Activated naive CD8-positive, alpha-beta T cell treated with anti-CD3 and anti-CD28 coated beads, Interleukin-2, amount 10 ng/mL, durations not matched to agents 7 days and 5 days (primary cell): ENCODE measurements at regions not wholly inside any gene's neighbourhood (a gene's known extent, or its start where the extent isn't known, plus 50 kb on each side); places are given as distances from the start of the nearest gene placed in this dataset.

Source experiments
- ATAC-seq: fragments of 150-1000 bp; cut with Tn5 transposase; one replicate; pipeline ENCODE4 v1.10.0; 2021; ENCODE audit warnings: low read depth, moderate library complexity
- POLR2A ChIA-PET: fragments of 350-600 bp; sonication (Branson Sonifier 250); formaldehyde crosslinking; loops from one replicate; lab custom pipeline; 2021; ENCODE audit warnings: antibody characterized with exemption; lab: Charles Lee
- DNase-seq: peaks from one replicate; pipeline ENCODE4 v3.0.0; 2021
- H3K27ac Mint-ChIP-seq: one replicate; pipeline ENCODE4 v1.8.0; 2022; ENCODE audit warnings: mild to moderate bottlenecking, mixed read lengths
- H3K27me3 Mint-ChIP-seq: one replicate; pipeline ENCODE4 v1.8.0; 2022; ENCODE audit warnings: mild to moderate bottlenecking, moderate library complexity, mixed read lengths
- H3K36me3 Mint-ChIP-seq: one replicate; pipeline ENCODE4 v1.8.0; 2021; ENCODE audit warnings: mild to moderate bottlenecking, mixed read lengths
- H3K4me1 Mint-ChIP-seq: one replicate; pipeline ENCODE4 v1.8.0; 2021; ENCODE audit warnings: mixed read lengths
- H3K4me3 Mint-ChIP-seq: one replicate; pipeline ENCODE4 v1.8.0; 2022; ENCODE audit warnings: mild to moderate bottlenecking, moderate library complexity, mixed read lengths
- H3K9me3 Mint-ChIP-seq: one replicate; pipeline ENCODE4 v1.8.0; 2021; ENCODE audit warnings: mixed read lengths

DNA sequence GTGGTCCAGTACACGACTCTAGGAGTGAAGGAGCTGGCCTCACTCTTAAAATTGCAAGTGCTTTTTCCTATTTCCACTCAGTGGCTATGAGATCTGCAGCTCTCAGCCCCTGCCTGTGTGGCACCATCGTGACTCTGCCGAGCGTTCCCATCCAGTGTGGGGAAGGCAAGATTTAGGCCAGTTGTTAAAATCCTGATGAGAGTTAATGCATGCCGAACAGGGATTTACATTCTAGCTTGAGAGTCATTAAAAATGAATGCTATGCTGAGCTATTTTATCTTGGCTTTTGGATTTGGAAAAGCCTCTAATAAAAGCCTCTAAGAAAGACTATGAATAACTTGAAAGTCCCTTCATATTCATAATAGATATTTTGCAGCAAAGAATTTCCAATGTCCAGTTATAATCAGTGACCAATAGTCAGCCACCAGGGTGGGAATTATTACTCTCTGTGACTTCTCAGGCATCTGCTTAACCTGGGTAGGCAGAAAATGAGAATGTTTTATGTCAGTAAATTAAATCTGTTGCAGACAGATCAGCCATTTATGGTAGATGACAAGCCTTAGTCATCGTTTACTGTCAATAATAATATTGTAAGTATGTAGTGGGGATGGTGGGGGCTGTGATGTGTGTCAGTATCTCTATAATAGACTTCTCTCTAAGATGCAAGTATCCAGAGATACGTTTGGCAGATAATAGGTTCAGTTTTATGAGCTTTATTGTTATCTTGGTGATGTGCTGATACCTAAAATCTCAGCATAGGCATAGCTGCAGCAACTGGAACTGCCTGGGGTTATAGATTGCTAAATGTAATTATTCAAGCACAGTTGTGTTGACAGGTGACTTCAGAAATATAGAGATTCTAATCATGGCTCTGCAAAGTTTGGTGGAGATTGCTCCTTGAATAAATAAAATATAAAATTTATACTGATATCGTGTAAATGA lies 207.8 kb downstream of the SOCS6 start:
- no peaks in the 10 kb centered on the region for H3K9me3 Mint-ChIP-seq
- no peak overlapping the region for H3K4me3 Mint-ChIP-seq
- no peak for DNase-seq
- no peaks in the 10 kb centered on the region for H3K36me3 Mint-ChIP-seq
- H3K27ac Mint-ChIP-seq, result no peak overlapping the region
- no peaks in the 10 kb centered on the region for H3K4me1 Mint-ChIP-seq
- H3K27me3 Mint-ChIP-seq, result no peaks in the 10 kb centered on the region
- ATAC-seq, result no peak
- POLR2A ChIA-PET, result no interaction called here

DNA sequence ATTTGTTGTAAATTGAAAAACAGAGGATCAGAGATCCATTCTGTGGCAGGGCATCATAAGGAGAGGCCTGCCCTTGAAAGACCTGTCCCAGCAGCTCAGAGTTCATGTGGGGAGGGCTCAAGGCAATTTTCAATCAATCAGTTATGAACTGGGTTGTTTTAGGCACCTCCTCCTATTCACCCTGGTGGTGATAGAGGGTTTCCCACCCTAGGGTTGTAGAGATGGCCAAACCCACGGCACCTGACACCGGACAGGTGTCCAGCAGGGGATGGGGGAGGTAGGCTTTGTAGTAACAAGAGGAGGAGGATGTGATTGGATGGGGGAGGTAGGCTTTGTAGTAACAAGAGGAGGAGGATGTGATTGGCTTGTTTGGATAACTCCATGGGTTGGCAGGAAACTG lies 205.7 kb downstream of the SOCS6 start:
- no peaks in the 10 kb centered on the region for H3K27me3 Mint-ChIP-seq
- H3K36me3 Mint-ChIP-seq, result no peaks in the 10 kb centered on the region
- no peak overlapping the region for H3K4me3 Mint-ChIP-seq
- no peaks in the 10 kb centered on the region for H3K4me1 Mint-ChIP-seq
- H3K9me3 Mint-ChIP-seq, result no peaks in the 10 kb centered on the region
- POLR2A ChIA-PET, result no interaction called here
- no peak for ATAC-seq
- no peak for DNase-seq
- H3K27ac Mint-ChIP-seq, result no peak overlapping the region

DNA sequence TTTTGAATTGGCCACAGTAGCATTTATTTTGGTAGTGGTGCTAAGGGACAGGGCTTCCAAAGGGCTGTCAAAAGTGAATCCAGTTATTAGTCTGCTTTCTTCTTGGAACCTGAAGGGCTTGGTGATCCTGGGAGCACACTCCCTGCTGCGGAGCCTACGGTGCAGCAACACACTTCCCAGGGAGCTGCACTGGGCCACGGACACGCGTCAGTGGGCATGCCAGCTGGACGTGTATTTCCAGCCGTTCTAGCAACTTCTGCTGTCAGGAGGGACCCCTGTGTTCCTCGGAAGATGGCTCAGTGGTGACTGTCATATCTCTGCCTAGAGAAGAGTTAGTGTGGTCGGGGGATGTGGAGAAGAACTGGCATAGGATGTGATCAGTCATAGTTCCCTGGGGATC lies 204.6 kb downstream of the SOCS6 start:
- H3K9me3 Mint-ChIP-seq, result no peaks in the 10 kb centered on the region
- H3K27ac Mint-ChIP-seq, result no peak overlapping the region
- no peak for ATAC-seq
- no peaks in the 10 kb centered on the region for H3K27me3 Mint-ChIP-seq
- H3K4me3 Mint-ChIP-seq, result no peak overlapping the region
- DNase-seq, result no peak
- H3K36me3 Mint-ChIP-seq, result no peaks in the 10 kb centered on the region
- H3K4me1 Mint-ChIP-seq, result no peaks in the 10 kb centered on the region
- POLR2A ChIA-PET, result no interaction called here

DNA sequence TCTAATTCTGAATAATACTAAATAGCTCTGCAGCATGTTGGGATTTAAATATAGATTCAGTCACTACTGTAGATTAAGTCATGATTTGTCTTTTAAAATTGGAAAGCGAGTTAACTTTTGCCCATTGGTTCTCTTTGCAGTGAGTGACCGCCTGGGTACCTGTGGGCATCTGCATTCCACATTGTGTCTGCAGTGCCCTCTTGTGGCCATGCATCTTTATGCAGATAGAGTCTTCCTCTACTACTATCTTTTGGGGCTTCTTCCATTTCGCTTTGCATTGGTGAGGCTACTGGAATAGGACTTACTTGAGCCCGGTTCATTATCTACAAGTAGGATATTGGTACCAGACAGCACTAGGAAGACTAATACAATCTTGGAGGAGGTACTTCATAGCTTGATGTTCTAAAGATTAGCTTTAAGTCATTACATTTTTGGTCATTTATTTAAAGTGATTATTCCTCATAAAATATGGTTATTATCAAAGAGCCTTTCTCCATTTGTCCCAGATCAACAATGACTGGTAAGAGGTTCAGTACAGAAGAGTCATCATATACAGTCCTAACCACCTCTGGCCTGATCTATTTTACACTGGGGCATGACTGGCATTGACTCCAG lies 203.0 kb downstream of the SOCS6 start:
- Mint-ChIP-seq H3K27me3 (no peaks in the 10 kb centered on the region), H3K36me3 (no peaks in the 10 kb centered on the region), H3K9me3 (no peaks in the 10 kb centered on the region), H3K27ac (no peak overlapping the region), H3K4me3 (no peak overlapping the region), H3K4me1 (no peaks in the 10 kb centered on the region)
- POLR2A ChIA-PET, result no interaction called here
- no peak for DNase-seq
- ATAC-seq, result peak; percentile 33

DNA sequence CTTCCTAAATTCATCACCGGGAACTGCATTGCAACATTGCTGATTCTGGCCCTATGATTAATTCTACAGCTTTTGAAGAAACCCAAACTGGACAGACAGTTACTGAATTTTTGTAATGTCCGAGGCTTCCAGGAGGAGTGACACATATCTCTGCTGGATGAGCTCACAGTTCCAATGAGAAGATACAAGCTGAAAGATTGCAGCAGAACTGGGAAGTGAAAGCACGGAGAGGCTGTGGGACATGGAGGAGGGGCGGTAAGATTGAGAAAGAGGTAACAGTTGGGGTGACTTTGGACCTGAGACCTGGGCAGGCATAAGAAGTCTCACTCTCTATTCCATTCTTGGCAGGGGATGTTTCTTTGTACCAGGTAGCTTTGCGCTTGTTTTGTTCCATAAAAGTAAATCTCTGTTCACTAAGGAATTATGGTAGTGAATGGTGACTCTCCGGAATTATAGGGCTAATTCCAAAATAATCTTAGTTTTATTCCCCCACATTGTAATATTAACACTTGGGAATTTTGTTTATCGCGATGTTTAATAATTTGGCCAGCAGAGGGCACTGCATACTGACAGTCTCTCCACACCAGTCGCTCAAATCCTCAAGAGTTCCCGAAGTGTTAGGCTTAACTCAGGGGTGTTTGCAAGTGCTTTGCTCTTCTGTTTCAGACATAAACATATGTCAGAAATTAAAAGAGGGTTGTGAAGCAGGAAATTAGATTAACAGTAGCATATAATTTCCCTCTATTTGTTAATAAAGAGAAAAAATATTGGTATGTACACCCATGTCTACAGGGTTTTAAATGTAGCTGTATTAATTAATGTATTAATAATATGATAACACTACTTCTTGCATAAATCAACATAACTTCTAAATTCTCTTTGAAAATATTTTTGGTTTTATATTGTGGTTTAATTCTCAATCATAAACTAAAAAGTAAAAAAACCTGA lies 201.4 kb downstream of the SOCS6 start:
- Mint-ChIP-seq H3K4me3 (no peak overlapping the region), H3K4me1 (no peaks in the 10 kb centered on the region), H3K27me3 (no peaks in the 10 kb centered on the region), H3K36me3 (no peaks in the 10 kb centered on the region), H3K9me3 (no peaks in the 10 kb centered on the region), H3K27ac (no peak overlapping the region)
- DNase-seq, result no peak
- no peak for ATAC-seq
- POLR2A ChIA-PET, result no interaction called here

DNA sequence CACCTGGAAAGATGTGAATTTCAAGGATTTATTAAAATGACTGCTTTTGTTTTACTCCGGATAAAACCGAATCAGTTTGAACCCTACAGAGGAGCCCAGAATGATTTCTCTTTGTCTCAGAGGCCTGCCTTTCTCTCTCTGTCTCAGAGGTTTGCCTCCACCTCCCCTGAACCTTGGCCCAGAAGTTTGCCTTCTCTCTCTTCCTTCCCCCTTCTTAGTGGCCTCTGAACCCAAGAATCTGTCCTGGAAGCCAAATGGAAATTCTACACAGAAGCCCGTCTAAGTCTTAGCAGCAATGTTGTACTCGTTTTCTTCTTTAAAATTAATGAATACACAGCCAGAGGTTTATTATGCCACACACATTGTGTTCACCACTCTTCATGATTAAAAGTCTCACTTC lies 200.7 kb downstream of the SOCS6 start:
- H3K27ac Mint-ChIP-seq, result no peak overlapping the region
- no peak overlapping the region for H3K4me3 Mint-ChIP-seq
- H3K4me1 Mint-ChIP-seq, result no peaks in the 10 kb centered on the region
- H3K27me3 Mint-ChIP-seq, result no peaks in the 10 kb centered on the region
- DNase-seq (no peak), ATAC-seq (no peak)
- no peaks in the 10 kb centered on the region for H3K36me3 Mint-ChIP-seq
- no peaks in the 10 kb centered on the region for H3K9me3 Mint-ChIP-seq
- POLR2A ChIA-PET, result no interaction called here

DNA sequence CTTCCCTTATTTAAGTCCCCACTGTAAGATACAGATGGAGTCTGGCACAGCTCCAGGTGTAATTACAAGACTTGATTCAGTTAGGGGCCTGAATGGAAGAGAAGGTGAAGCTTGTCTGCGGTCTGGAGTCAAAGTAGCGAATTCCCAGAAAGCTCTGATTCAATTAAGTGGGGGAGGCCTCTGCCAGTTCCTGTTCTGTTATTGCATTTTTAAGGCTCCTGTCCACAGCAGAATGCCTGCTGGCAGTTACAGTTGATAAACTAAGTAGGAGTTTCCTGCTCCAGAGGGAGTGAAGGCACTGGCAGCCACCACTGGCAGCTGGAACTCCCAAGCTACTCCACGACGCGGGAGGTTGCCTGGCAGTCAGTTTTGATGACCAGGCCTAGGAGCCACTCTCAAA lies 181.1 kb downstream of the SOCS6 start:
- peaks cover 2% of the 10 kb centered on the region for H3K4me1 Mint-ChIP-seq
- H3K27ac Mint-ChIP-seq, result no peak overlapping the region
- H3K27me3 Mint-ChIP-seq, result peaks cover 3% of the 10 kb centered on the region
- ATAC-seq (no peak), DNase-seq (no peak)
- no peak overlapping the region for H3K4me3 Mint-ChIP-seq
- POLR2A ChIA-PET, result no interaction called here
- no peaks in the 10 kb centered on the region for H3K36me3 Mint-ChIP-seq
- no peaks in the 10 kb centered on the region for H3K9me3 Mint-ChIP-seq

DNA sequence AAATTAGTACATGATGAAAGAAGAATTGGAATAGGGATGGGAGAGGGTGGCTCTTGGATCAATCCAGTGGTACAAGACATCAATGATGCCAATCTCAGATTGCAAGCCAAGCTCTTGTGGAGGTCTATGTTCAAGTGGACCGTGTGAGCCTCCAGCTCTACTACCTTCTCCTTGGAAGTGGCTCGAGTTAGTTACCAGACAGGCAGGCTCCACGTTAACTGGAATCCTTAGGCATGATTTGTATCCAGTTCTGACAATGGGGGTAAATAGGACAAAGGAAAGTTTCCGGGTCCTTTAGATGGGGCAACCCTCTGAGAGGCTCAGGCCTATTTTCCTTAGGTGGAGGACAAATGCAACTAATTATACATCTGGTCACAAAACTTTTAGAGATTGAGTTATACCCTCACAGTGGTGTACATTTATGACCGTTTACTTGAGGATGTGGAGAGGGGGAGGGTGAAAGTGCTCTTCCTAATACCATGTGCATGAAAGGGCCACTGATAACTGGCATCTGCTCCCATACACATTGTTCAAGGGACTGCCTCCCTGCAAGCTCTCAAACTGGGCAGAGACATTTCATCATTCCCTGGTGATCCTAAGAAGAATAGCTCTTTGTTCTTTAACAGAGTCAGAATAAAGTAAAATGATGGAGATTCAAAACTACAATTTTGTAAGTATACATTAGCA lies 180.2 kb downstream of the SOCS6 start:
- H3K4me3 Mint-ChIP-seq, result no peak overlapping the region
- ATAC-seq, result no peak
- POLR2A ChIA-PET, result no interaction called here
- H3K36me3 Mint-ChIP-seq, result no peaks in the 10 kb centered on the region
- DNase-seq, result no peak
- no peaks in the 10 kb centered on the region for H3K9me3 Mint-ChIP-seq
- H3K27me3 Mint-ChIP-seq, result peaks cover 10% of the 10 kb centered on the region
- peaks cover 6% of the 10 kb centered on the region for H3K4me1 Mint-ChIP-seq
- H3K27ac Mint-ChIP-seq, result no peak overlapping the region

DNA sequence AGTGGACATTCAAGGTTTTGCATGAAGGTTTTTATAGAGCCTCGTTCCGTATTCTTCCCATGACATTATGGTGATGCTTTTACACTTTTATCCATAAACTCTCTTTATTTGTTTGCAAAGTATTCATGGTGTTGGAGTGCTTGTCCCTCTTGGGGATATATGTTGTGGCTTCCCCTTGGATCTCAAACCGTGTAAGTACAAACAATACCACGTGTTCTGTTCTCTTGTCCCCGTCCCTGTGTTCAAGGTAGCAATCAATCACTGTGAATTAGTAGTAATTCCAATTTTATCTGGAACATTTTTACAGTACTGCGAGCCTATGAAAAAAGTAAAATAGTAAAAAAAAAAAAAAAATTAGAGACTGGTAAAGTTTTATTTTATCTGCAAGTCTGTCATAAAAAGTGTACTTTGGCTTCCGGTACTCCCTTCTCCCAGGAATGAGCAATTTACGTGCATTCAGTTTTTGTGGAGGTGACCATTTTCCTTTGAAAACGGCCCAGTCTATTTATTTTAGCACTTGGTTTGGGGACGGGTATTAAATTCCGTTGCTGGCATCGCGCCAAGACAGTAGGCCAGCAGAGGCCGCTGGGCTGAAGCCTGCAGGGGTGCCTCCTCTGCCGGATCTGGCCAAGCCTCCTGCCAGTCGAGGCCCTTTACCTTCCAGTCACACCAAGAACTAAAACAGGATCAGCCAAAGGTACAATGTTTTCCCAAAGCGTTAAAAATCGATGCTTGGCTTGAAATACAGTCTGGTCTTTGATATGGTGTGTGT lies 175.7 kb downstream of the SOCS6 start:
- peaks cover 19% of the 10 kb centered on the region for H3K27me3 Mint-ChIP-seq
- ATAC-seq, result peak; percentile 50

DNA sequence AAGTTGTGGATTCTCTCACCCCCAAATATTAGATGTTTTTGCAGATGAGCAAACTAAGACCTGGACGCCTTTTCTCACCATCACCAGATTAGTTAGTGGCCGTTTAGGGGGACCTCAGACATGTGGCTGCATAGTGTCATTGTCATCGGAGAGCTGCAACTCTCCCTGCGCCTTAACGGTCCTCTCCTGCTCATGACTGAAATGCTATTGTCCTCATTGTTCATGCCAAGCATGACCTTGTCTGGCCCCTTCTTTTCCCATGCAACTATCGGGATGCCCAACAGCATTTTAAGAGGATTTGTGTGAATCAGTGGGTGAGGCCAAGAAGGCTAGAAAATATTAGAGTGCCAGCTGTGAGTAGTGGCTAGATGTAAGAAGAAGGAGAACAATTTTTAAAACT lies 174.2 kb downstream of the SOCS6 start:
- no peak overlapping the region for H3K4me3 Mint-ChIP-seq
- POLR2A ChIA-PET, result no interaction called here

More for the DNA sequence above, 175.7 kb downstream of the SOCS6 start:
- DNase-seq, result peak; percentile 47
- no peaks in the 10 kb centered on the region for H3K9me3 Mint-ChIP-seq
- H3K4me1 Mint-ChIP-seq, result peaks cover 10% of the 10 kb centered on the region
- H3K36me3 Mint-ChIP-seq, result no peaks in the 10 kb centered on the region
- POLR2A ChIA-PET, result no interaction called here
- peak overlapping the region; percentile 74 for H3K4me3 Mint-ChIP-seq
- H3K27ac Mint-ChIP-seq, result no peak overlapping the region

DNA sequence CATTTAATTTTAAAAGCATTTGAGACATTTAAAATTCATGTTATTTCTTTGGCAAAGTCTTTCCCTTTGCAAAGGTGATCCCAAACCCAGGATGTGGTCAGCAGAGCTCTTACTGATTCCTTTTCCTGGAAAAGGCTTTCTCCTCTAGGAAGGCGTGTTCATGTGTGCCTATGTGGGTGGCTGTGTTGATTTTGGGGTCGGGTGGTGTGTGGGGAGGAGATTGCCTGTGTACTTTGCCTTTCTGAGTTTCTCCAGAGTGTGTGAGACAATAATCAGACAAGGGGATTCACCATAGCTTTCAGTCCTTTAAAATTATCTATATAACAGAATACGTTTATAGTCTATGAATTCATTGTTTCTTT lies 173.2 kb downstream of the SOCS6 start:
- Mint-ChIP-seq H3K36me3 (no peaks in the 10 kb centered on the region), H3K9me3 (no peaks in the 10 kb centered on the region)
- POLR2A ChIA-PET, result no interaction called here

More for the DNA sequence above, 174.2 kb downstream of the SOCS6 start:
- Mint-ChIP-seq H3K4me1 (peaks cover 10% of the 10 kb centered on the region), H3K27ac (no peak overlapping the region), H3K36me3 (no peaks in the 10 kb centered on the region), H3K9me3 (no peaks in the 10 kb centered on the region), H3K27me3 (peaks cover 23% of the 10 kb centered on the region)
- ATAC-seq (no peak), DNase-seq (no peak)

DNA sequence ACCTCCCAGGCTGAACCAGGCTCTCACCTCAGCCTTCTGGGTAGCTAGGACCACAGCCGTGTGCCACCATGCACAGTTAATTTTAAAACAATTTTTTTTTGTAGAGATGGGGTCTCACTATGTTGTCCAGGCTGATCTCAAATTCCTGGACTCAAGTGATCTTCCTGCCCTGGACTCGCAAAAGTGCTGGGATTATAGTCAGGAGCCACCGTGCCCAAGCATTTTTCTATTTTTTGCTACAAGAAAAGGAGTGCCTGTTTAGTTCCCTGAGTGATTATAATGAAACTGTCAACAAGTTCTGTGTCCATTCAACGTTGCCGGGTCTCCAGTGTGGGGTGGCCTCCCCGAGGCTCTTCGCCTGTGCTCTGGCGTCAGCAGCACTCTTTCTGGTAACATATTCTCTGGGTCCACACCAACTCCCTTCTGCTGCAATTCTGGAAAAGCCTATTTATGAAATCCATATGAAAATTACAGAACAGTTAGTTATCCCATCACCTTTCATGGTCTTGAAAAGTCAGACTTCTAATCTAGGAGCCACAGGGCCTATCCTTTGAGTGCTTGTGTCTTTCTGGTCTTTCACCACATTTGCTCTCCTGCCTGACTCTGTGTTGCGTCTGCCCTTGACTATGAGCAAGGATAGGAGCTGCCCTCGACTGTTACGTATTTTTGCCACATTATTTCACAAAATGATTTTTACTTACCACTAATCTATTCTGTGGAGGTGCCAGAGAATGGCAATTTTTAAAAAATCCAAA lies 172.7 kb downstream of the SOCS6 start:
- peaks cover 10% of the 10 kb centered on the region for H3K4me1 Mint-ChIP-seq
- H3K27ac Mint-ChIP-seq, result no peak overlapping the region
- H3K36me3 Mint-ChIP-seq, result no peaks in the 10 kb centered on the region
- no peaks in the 10 kb centered on the region for H3K9me3 Mint-ChIP-seq
- no peak for DNase-seq
- no peak overlapping the region for H3K4me3 Mint-ChIP-seq
- ATAC-seq, result no peak
- H3K27me3 Mint-ChIP-seq, result peaks cover 23% of the 10 kb centered on the region
- POLR2A ChIA-PET, result no interaction called here

More for the DNA sequence above, 173.2 kb downstream of the SOCS6 start:
- Mint-ChIP-seq H3K4me1 (peaks cover 10% of the 10 kb centered on the region), H3K27me3 (peaks cover 23% of the 10 kb centered on the region), H3K27ac (no peak overlapping the region), H3K4me3 (no peak overlapping the region)
- ATAC-seq (no peak), DNase-seq (no peak)
